Fibroblast of the aortic adventitia (primary cell): ENCODE measurements at regions not wholly inside any gene's neighbourhood (a gene's known extent, or its start where the extent isn't known, plus 50 kb on each side); places are given as distances from the start of the nearest gene placed in this dataset.
A peak's percentile ranks its signal among the peaks of the same experiment; 100 is the strongest.

Experiments used
- DNase-seq: peaks from one replicate; pipeline ENCODE4 v3.0.0-alpha.2; 2010; ENCODE audit warnings: low read depth
- H3K4me3 ChIP-seq: 2 replicates; pipeline ENCODE4 v1.5.1; 2011; ENCODE audit warnings: low read depth, mild to moderate bottlenecking, control low read depth, low read length, moderate library complexity
- TF ChIP-seq, protein P1 (sequence below): IDR thresholded peaks from 2 replicates; pipeline ENCODE4 v1.5.1; 2011; ENCODE audit warnings: mild to moderate bottlenecking, low read length, control low read depth, inconsistent platforms; ENCODE audit not compliant: insufficient read depth

DNA sequence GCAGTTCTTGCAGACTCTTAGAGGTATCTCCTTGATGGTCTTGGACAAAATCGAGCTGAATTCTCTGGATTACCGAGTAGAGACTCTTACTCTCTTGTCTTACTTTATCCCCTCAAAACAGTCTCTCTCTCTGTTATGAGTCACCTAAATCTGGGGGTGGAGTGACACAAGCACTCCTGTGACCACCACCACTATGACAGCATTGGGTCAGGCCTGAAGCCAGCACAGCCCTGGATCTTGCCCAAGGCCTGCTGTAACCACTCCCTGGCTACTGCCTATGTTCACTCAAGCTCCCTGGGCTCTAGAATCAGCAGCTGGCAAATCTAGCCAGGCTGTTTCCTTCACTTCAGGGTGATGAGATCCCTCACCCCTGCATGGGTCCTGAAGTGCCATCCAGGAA, 662.5 kb downstream of the LUZP2 start:
- TF ChIP-seq, protein P1, sequence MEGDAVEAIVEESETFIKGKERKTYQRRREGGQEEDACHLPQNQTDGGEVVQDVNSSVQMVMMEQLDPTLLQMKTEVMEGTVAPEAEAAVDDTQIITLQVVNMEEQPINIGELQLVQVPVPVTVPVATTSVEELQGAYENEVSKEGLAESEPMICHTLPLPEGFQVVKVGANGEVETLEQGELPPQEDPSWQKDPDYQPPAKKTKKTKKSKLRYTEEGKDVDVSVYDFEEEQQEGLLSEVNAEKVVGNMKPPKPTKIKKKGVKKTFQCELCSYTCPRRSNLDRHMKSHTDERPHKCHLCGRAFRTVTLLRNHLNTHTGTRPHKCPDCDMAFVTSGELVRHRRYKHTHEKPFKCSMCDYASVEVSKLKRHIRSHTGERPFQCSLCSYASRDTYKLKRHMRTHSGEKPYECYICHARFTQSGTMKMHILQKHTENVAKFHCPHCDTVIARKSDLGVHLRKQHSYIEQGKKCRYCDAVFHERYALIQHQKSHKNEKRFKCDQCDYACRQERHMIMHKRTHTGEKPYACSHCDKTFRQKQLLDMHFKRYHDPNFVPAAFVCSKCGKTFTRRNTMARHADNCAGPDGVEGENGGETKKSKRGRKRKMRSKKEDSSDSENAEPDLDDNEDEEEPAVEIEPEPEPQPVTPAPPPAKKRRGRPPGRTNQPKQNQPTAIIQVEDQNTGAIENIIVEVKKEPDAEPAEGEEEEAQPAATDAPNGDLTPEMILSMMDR, result no peak
- no peak overlapping the region for H3K4me3 ChIP-seq
- DNase-seq, result peak; percentile 18

DNA sequence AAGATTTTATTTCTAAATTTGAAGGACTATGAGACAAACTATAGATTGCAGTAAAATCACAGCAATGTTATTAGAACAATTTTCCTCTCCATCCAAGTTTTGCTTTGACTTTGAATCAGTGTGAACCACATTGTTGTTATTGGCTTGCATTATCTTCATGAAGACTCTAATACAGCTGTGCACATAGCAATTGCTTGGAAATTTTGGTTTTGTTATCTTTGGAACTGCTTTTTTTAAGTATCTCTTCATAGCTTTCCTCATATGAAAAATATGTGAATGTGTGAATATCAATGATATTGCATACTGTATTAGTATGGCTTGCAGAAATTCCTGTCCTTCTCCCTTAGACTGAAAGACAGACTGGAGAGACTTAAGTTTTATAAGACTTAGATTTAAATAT, 666.6 kb downstream of the LUZP2 start:
- peak; percentile 66 for DNase-seq
- no peak overlapping the region for H3K4me3 ChIP-seq
- TF ChIP-seq, protein P1, result no peak

DNA sequence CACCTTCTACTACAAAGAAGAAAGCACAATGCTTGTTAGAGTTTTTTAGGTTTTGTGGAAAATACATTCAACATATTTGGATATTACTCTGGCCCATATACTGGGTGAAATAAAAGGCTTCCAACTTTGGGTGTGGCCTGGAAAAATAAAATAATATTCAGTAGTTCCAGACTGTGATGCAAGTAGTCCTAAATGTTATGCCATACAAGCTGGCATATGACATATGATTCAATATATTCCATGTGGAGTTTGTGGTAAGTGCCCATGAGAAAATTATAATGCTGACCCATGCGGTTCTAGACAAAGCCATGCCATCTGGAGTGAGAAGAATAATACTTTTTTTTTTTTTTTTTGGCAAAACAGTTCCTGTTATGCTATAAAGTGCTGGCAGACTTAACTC, 683.3 kb downstream of the LUZP2 start:
- TF ChIP-seq, protein P1, result no peak
- no peak for DNase-seq
- no peak overlapping the region for H3K4me3 ChIP-seq

DNA sequence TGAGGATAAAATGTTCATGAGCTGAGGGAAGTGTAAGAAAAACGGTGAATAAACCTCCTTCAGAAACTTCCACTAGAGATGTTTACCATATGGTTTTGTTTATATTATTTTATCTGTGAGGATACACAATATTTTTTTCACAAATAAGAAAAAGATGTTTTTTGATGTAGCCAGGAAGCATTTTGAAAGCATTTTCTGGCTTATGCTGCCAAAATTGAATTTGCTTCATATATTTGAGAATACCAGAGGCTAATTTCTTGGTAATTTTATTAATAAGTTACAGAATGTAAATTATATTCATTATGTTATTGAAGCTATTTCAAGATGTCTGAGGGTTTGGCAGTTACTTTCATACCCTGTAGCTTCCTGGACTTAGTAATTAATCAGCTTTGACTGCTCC, 686.6 kb downstream of the LUZP2 start:
- no peak for DNase-seq
- TF ChIP-seq, protein P1, result no peak
- H3K4me3 ChIP-seq, result no peak overlapping the region

DNA sequence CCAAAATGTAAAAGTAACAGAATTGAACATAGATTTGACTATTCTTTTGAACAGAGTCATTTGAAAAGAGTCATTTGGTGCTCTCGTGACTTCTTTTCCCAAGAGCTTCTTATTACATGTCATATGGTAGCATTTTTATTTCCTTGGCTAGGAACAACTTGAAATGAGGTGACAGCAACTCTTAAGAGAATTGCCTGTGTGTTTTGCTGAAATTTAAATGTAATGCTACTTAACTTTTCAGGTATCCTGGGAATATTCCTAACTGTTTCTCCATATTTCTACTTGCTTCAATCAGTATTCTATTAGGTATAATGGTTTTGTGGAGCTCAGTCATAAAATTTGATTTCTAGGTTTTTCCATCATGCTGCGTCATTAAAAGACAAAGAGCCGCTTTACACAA, 700.7 kb downstream of the LUZP2 start:
- TF ChIP-seq, protein P1, result no peak
- no peak for DNase-seq
- H3K4me3 ChIP-seq, result no peak overlapping the region

DNA sequence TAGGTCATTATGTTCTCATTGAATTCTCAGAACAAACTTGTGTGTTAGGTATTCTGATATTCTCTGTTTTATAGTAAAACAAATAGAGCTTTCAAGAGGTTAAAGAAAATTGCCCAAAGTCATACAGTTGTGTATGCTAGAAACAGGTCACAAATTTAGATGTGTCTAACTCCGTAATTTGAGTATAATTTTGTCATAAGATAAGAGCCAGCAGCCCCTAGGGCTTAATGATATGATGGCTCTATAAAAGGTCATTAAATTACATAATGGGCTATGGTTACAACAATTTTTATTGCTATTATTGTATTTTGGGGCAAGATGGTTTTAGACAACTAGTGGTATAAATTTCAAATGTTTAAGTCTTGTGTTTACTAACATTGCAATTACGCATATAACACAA, 701.9 kb downstream of the LUZP2 start:
- TF ChIP-seq, protein P1, result no peak
- no peak overlapping the region for H3K4me3 ChIP-seq
- no peak for DNase-seq

DNA sequence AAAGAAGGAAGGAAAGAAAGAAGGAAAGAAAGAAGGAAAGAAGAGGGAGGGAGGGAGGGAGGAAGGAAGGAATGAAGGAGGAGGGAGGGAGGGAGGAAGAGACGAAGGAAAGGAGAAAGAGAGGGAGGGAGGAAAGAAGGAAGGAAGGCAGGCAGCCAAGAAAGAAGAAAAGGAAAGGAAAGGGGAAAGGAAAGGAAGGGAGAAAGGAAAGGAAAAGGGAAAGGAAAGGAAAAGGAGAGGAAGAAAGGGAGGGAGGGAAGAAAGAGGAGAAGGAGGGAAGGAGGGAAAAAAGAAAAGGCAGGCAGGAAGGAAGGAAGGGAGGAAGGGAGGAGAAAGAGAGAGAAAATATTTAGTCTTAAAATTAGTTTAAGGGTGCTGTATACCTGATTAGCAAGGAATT, 704.1 kb downstream of the LUZP2 start:
- no peak overlapping the region for H3K4me3 ChIP-seq
- no peak for DNase-seq
- TF ChIP-seq, protein P1, result no peak
